ENCODE measurements at regions not wholly inside any gene's neighbourhood (a gene's known extent, or its start where the extent isn't known, plus 50 kb on each side); places are given as distances from the start of the nearest gene placed in this dataset.
"Not testable (repeated sequence)": the region's sequence is repeated elsewhere in the genome, so short reads cannot be mapped to it uniquely, and the experiment has no call there.

GRCh38 chr9:138203872-138204271 lies 326.3 kb downstream of the CACNA1B start:
- TF ChIP-seq CTCF (IDR thresholded peaks at IDR 0.05); FOXP1 (CRISPR knock-in tag; IDR thresholded peaks at IDR 0.05; ENCODE audit: borderline replicate concordance); ZNF232 (CRISPR knock-in tag; IDR thresholded peaks at IDR 0.05); CREB1 (CRISPR knock-in tag; IDR thresholded peaks at IDR 0.05): not testable (repeated sequence)
